ENCODE measurements at regions not wholly inside any gene's neighbourhood (a gene's known extent, or its start where the extent isn't known, plus 50 kb on each side); places are given as distances from the start of the nearest gene placed in this dataset.

DNA sequence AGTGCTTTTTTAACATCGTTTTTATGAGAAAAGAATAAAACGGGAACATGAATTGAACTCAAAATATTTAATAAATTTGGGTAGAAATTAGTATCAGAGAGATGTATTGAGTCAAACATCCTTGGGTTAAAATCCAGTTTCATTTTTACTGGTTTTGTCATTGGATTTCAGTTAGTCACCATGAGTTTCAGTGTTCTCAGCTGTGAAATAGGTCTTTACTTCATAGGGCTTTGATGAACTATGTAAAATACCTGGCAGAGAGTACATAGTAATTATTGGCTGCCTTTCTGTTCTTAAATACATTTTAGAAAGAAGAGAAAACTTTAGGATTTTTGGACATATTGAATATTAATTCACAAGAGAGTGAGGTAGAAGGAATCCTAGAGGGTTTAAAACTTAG, 105.8 kb downstream of the TANC2 start:
- WGBS, 2 donors, result 87 to 93% methylated on average over 2 of the region's 2 CpGs
- intact Hi-C loops (cut with DNase I), result no loop called here
- Histone ChIP-seq H3K36me3 (no peaks in the 10 kb centered on the region), H3K4me3 (replicated peaks in 1 of 3) (no peak overlapping the region), H3K9me3 (no peaks in the 10 kb centered on the region), H3K27me3 (no peaks in the 10 kb centered on the region), H3K27ac (no peak overlapping the region), H3K4me1 (no peaks in the 10 kb centered on the region)
- no peak for TF ChIP-seq POLR2A (IDR thresholded peaks at IDR 0.05)
- TF ChIP-seq, protein P1, sequence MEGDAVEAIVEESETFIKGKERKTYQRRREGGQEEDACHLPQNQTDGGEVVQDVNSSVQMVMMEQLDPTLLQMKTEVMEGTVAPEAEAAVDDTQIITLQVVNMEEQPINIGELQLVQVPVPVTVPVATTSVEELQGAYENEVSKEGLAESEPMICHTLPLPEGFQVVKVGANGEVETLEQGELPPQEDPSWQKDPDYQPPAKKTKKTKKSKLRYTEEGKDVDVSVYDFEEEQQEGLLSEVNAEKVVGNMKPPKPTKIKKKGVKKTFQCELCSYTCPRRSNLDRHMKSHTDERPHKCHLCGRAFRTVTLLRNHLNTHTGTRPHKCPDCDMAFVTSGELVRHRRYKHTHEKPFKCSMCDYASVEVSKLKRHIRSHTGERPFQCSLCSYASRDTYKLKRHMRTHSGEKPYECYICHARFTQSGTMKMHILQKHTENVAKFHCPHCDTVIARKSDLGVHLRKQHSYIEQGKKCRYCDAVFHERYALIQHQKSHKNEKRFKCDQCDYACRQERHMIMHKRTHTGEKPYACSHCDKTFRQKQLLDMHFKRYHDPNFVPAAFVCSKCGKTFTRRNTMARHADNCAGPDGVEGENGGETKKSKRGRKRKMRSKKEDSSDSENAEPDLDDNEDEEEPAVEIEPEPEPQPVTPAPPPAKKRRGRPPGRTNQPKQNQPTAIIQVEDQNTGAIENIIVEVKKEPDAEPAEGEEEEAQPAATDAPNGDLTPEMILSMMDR (IDR thresholded peaks at IDR 0.05), result no peak
- no peak for DNase-seq

DNA sequence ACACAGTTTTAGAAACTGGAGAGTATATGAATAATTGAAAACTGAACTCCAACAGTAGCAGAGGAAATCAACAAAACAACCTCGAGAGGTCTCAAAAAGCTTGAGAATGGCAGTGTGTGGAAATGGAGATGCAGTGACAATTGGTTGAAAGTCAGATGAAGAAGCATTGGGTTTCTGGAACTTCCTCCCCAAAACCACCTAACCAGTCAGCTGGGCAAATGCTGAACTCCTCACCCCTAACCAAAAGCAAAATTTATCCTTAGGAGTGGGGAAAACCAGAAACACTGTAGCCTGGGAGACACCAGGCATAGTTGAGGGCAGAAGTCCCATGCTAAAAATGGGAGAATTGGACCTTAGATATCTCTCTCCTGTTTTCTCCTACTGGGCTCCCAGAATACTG, 109.9 kb downstream of the TANC2 start:
- Histone ChIP-seq H3K27me3 (no peaks in the 10 kb centered on the region), H3K4me3 (replicated peaks in 1 of 3) (no peak overlapping the region), H3K9me3 (no peaks in the 10 kb centered on the region), H3K36me3 (no peaks in the 10 kb centered on the region), H3K4me1 (no peaks in the 10 kb centered on the region), H3K27ac (no peak overlapping the region)
- TF ChIP-seq, protein P1 (IDR thresholded peaks at IDR 0.05), result no peak
- TF ChIP-seq POLR2A (IDR thresholded peaks at IDR 0.05), result no peak
- DNase-seq, result no peak
- 86 to 90% methylated on average over 1 of the region's 1 CpG for WGBS, 2 donors
- intact Hi-C loops (cut with DNase I), result no loop called here

DNA sequence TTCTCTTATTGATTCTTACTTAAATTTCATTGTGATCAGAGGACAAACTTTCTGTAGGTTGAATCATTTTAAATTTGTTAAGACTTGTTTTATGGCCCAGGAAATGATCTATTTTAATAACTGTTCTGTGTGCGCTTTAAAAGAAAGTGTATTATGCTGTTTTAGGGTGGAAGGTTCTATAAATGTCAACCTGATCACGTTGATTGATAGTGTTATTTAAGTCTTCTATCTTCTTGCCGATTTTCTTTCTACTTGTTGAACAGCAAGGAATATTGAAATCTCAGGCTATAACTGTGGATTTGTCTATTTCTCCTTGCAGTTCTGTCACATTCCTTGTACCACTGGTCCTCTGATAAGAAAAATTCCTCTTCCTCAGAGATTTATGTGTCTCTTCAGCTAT, 112.7 kb downstream of the TANC2 start:
- Histone ChIP-seq H3K27ac (no peak overlapping the region), H3K27me3 (no peaks in the 10 kb centered on the region), H3K36me3 (no peaks in the 10 kb centered on the region), H3K9me3 (no peaks in the 10 kb centered on the region), H3K4me3 (replicated peaks in 1 of 3) (no peak overlapping the region), H3K4me1 (no peaks in the 10 kb centered on the region)
- intact Hi-C loops (cut with DNase I), result no loop called here
- DNase-seq, result no peak
- 84 to 94% methylated on average over 3 of the region's 3 CpGs for WGBS, 2 donors
- TF ChIP-seq, protein P1 (IDR thresholded peaks at IDR 0.05), result no peak
- no peak for TF ChIP-seq POLR2A (IDR thresholded peaks at IDR 0.05)

DNA sequence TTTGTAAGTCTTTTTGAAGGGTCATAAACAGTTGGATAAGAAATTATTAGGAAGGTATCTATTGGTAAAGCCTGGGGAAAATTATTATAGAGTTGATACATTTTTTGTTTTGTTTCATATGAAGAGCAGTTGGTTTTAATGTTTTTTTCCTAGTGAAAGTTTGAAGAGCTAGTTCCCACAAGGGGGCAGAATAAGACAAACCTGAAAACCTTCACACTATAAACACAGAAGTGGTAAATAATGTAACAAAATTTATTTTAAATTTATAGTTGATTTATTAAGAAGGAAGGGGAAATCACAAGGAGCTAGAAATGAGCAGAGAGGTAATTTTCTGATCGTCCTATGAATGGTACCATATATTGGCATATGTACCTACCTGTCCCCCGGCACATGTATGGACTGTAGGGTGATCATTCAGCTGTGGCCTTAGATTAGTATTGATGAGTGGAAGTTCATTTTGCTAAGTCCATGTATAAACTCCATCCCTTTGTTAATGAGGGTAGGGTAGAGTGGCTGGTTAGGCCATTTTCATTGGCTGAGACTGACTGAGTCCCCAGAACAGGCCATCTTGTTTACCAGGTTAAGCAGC, 116.3 kb downstream of the TANC2 start:
- Histone ChIP-seq H3K27me3 (no peaks in the 10 kb centered on the region), H3K4me3 (replicated peaks in 1 of 3) (no peak overlapping the region), H3K36me3 (no peaks in the 10 kb centered on the region), H3K9me3 (no peaks in the 10 kb centered on the region), H3K27ac (no peak overlapping the region), H3K4me1 (no peaks in the 10 kb centered on the region)
- TF ChIP-seq, protein P1 (IDR thresholded peaks at IDR 0.05), result peak in 1 of 6 experiments; percentile 39
- TF ChIP-seq POLR2A (IDR thresholded peaks at IDR 0.05), result no peak
- intact Hi-C loops (cut with DNase I), result loop anchor here (10.0 kb wide), 1 partner anchor 322 kb away; no protein-coding TSS in a partner anchor
- no peak for DNase-seq
- WGBS, 2 donors, result 93 to 94% methylated on average over 2 of the region's 2 CpGs

DNA sequence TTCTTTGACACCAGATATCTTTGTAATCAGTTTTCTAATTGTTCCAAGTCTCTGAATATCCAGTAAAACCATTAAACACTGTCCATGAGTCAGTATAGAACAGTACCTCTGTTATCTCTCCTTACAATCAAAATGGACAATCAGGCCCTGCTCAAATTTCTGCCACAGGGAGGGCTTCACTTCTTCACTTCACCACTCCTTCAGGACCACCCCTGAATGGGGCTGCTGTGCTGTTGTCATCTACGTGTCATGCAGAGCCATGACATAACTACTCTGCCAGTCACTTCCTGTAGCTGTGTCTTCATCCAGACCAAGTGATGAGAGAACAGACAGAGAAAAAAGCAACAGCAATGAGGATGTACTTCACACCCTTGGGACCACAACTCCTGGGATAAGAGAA, 116.9 kb downstream of the TANC2 start:
- Histone ChIP-seq H3K4me1 (no peaks in the 10 kb centered on the region), H3K27ac (no peak overlapping the region), H3K27me3 (no peaks in the 10 kb centered on the region), H3K9me3 (no peaks in the 10 kb centered on the region), H3K36me3 (no peaks in the 10 kb centered on the region), H3K4me3 (replicated peaks in 1 of 3) (no peak overlapping the region)
- DNase-seq, result no peak
- no peak for TF ChIP-seq POLR2A (IDR thresholded peaks at IDR 0.05)
- TF ChIP-seq, protein P1 (IDR thresholded peaks at IDR 0.05), result no peak
- 96 to 100% methylated on average over 1 of the region's 1 CpG for WGBS, 2 donors
- intact Hi-C loops (cut with DNase I), result loop anchor here (10.0 kb wide), 1 partner anchor 322 kb away; no protein-coding TSS in a partner anchor

All from thyroid gland (tissue), 4 donors.